SU-DHL-6 (cell line): ENCODE measurements at regions not wholly inside any gene's neighbourhood (a gene's known extent, or its start where the extent isn't known, plus 50 kb on each side); places are given as distances from the start of the nearest gene placed in this dataset.

Source experiments
- H2AFZ ChIP-seq: fragments of 200-600 bp; sonication (generic); 2 replicates; pipeline ENCODE4 v1.6.1; 2014; ENCODE audit warnings: low read depth, mild to moderate bottlenecking, moderate library complexity, mixed read lengths, antibody characterized with exemption, low read length; ENCODE audit not compliant: severe bottlenecking
- H3F3A ChIP-seq: fragments of 200-600 bp; shearing (Covaris generic); 2 replicates; pipeline ENCODE4 v1.6.0; 2016; ENCODE audit warnings: antibody characterized with exemption, mild to moderate bottlenecking; ENCODE audit not compliant: insufficient read depth
- H3K27ac ChIP-seq: fragments of 200-600 bp; sonication (generic); 2 replicates; pipeline ENCODE4 v1.5.1; 2016; ENCODE audit warnings: low read depth, mild to moderate bottlenecking, low read length, moderate library complexity, mixed read lengths
- H3K27me3 ChIP-seq: fragments of 200-600 bp; sonication (generic), shearing (Covaris generic); 2 replicates; pipeline ENCODE4 v1.6.0; 2014; ENCODE audit warnings: mild to moderate bottlenecking, low read length
- H3K36me3 ChIP-seq: fragments of 200-600 bp; sonication (generic); 2 replicates; pipeline ENCODE4 v1.6.1; 2014; ENCODE audit warnings: mild to moderate bottlenecking, low read length, mixed read lengths
- H3K4me2 ChIP-seq: fragments of 300-600, 200-600 bp; shearing (Covaris generic), sonication (generic); 2 replicates; pipeline ENCODE4 v1.6.0; 2014; ENCODE audit warnings: low read length, low read depth, mild to moderate bottlenecking; ENCODE audit not compliant: poor library complexity, severe bottlenecking
- H3K4me3 ChIP-seq: fragments of 200-600 bp; sonication (generic); 2 replicates; pipeline ENCODE4 v1.5.1; 2014; ENCODE audit warnings: antibody characterized with exemption, low read length, mild to moderate bottlenecking, mixed read lengths; ENCODE audit not compliant: insufficient read depth, poor library complexity, severe bottlenecking
- H3K79me2 ChIP-seq: fragments of 200-600 bp; sonication (generic); 2 replicates; pipeline ENCODE4 v1.6.1; 2014; ENCODE audit warnings: mild to moderate bottlenecking, low read length, moderate library complexity; ENCODE audit not compliant: insufficient read depth
- H3K9ac ChIP-seq: fragments of 200-600 bp; sonication (generic); 2 replicates; pipeline ENCODE4 v1.7.0; 2014; ENCODE audit warnings: mild to moderate bottlenecking, low read length
- H3K9me2 ChIP-seq: fragments of 200-600 bp; sonication (generic); replicated peaks from 2 replicates; pipeline ENCODE4 v1.6.1; 2014; ENCODE audit warnings: low read length; ENCODE audit not compliant: insufficient read depth
- H3K9me3 ChIP-seq: fragments of 200-600 bp; sonication (generic); 2 replicates; pipeline ENCODE4 v1.6.1; 2014; ENCODE audit warnings: low read length, mixed read lengths; ENCODE audit not compliant: insufficient read depth
- H4K20me1 ChIP-seq: fragments of 200-600 bp; sonication (generic); 2 replicates; pipeline ENCODE4 v1.6.1; 2014; ENCODE audit warnings: low read depth, mild to moderate bottlenecking, antibody characterized with exemption, low read length, moderate library complexity, mixed read lengths
- EZH2phosphoT487 ChIP-seq: fragments of 200-600 bp; sonication (generic), shearing (Covaris generic); conservative IDR thresholded peaks from 2 replicates; pipeline ENCODE4 v1.6.1; 2018; ENCODE audit warnings: mild to moderate bottlenecking, antibody characterized with exemption, low read length, moderate library complexity, mixed read lengths
- TF ChIP-seq, protein P1 (sequence below): fragments of 200-600 bp; sonication (generic); IDR thresholded peaks from one replicate; pipeline ENCODE4 v1.5.1; 2017; ENCODE audit warnings: antibody characterized with exemption, mild to moderate bottlenecking, low read length, moderate library complexity; ENCODE audit not compliant: insufficient read depth, poor library complexity, severe bottlenecking

GRCh38 chr10:45235798-45236220 is 79.6 kb downstream of the OR13A1 start:
- Histone ChIP-seq H3K36me3 (no peaks in the 10 kb centered on the region), H3K9me2 (no peaks in the 10 kb centered on the region), H3K9ac (no peak overlapping the region), H4K20me1 (no peaks in the 10 kb centered on the region), H2AFZ (no peak overlapping the region), H3K9me3 (no peaks in the 10 kb centered on the region), H3K27ac (no peak overlapping the region), H3K27me3 (no peaks in the 10 kb centered on the region), H3K4me3 (no peak overlapping the region), H3K4me2 (no peak overlapping the region), H3F3A (no peaks in the 10 kb centered on the region), H3K79me2 (no peaks in the 10 kb centered on the region)
- TF ChIP-seq, protein P1, sequence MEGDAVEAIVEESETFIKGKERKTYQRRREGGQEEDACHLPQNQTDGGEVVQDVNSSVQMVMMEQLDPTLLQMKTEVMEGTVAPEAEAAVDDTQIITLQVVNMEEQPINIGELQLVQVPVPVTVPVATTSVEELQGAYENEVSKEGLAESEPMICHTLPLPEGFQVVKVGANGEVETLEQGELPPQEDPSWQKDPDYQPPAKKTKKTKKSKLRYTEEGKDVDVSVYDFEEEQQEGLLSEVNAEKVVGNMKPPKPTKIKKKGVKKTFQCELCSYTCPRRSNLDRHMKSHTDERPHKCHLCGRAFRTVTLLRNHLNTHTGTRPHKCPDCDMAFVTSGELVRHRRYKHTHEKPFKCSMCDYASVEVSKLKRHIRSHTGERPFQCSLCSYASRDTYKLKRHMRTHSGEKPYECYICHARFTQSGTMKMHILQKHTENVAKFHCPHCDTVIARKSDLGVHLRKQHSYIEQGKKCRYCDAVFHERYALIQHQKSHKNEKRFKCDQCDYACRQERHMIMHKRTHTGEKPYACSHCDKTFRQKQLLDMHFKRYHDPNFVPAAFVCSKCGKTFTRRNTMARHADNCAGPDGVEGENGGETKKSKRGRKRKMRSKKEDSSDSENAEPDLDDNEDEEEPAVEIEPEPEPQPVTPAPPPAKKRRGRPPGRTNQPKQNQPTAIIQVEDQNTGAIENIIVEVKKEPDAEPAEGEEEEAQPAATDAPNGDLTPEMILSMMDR = no peak
- TF ChIP-seq EZH2phosphoT487 = no peak

DNA sequence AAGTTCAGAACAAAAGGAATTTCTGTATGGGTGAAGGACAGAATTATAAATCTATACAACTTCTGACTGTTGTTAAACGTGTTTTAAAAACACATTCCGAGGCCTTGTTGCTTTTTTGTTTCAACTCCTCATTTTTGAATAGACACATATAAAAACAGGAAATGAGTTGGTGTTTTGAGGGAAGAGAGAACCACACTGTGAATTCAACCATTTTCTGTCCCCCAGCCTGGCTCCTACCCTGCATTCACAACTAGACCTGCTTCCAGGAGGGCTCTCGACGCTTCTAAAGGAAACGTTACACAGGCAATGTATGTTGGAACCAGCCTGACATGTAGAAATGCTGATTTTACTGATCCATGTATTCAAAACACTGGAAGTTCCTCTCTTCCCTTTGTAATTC is 76.5 kb downstream of the OR13A1 start:
- H3K9ac ChIP-seq = no peak overlapping the region
- H3K36me3 ChIP-seq = no peaks in the 10 kb centered on the region
- no peak overlapping the region for H3K27ac ChIP-seq
- H3K4me3 ChIP-seq = no peak overlapping the region
- no peaks in the 10 kb centered on the region for H4K20me1 ChIP-seq
- H3K4me2 ChIP-seq = no peak overlapping the region
- H2AFZ ChIP-seq = no peak overlapping the region
- H3K9me3 ChIP-seq = no peaks in the 10 kb centered on the region
- no peak for TF ChIP-seq EZH2phosphoT487
- H3K9me2 ChIP-seq = no peaks in the 10 kb centered on the region
- H3K27me3 ChIP-seq = no peaks in the 10 kb centered on the region
- H3F3A ChIP-seq = no peaks in the 10 kb centered on the region
- H3K79me2 ChIP-seq = no peaks in the 10 kb centered on the region

- Histone ChIP-seq H2AFZ (no peak overlapping the region), H3K36me3 (no peaks in the 10 kb centered on the region), H3K79me2 (no peaks in the 10 kb centered on the region), H3F3A (no peaks in the 10 kb centered on the region), H3K4me2 (no peak overlapping the region), H3K27me3 (no peaks in the 10 kb centered on the region), H3K9ac (no peak overlapping the region), H3K9me2 (no peaks in the 10 kb centered on the region), H3K4me3 (no peak overlapping the region), H3K9me3 (no peaks in the 10 kb centered on the region), H3K27ac (no peak overlapping the region), H4K20me1 (no peaks in the 10 kb centered on the region)
- TF ChIP-seq, protein P1 = no peak
- TF ChIP-seq EZH2phosphoT487 = no peak
These were observed 75.8 kb downstream of the OR13A1 start for GRCh38 chr10:45239642-45240041.

DNA sequence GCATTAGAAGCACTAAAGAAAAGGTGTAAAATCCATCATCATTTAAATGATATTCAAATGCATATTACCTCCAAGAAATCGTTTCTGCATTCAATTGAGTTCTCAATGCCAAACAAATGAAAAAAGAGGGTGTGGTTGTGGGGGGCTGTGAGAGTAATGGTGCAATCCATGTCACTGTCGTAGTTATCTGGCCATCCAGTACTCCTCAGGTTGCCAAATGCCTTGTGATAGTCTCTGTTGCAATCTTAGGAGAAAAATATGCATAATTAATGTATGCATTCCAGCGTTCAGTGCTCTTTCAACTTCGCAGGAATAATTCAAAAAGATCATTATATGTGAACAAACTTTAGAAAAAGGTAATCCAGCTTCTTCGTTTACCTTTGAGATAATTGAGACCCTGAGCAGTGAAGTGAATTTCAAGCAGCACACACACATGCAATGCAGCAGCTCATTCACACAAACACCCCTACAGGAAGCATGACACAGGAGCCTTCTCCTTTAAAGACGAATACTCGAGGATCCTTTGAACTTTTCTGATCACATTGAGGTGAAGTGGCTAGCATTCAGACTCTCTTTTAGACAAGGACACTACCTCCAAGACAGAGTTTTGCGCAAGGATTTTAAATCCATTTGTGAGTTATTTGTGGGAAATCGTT is 73.4 kb downstream of the OR13A1 start:
- Histone ChIP-seq H3F3A (no peaks in the 10 kb centered on the region), H3K4me3 (no peak overlapping the region), H3K4me2 (no peak overlapping the region), H3K27ac (no peak overlapping the region), H3K9ac (no peak overlapping the region), H3K9me2 (no peaks in the 10 kb centered on the region), H2AFZ (no peak overlapping the region), H3K27me3 (no peaks in the 10 kb centered on the region), H4K20me1 (no peaks in the 10 kb centered on the region), H3K79me2 (no peaks in the 10 kb centered on the region), H3K9me3 (no peaks in the 10 kb centered on the region), H3K36me3 (no peaks in the 10 kb centered on the region)
- TF ChIP-seq EZH2phosphoT487 = no peak
- TF ChIP-seq, protein P1 = no peak
